Cardiac septum (tissue), 1 donor: ENCODE measurements at regions not wholly inside any gene's neighbourhood (a gene's known extent, or its start where the extent isn't known, plus 50 kb on each side); places are given as distances from the start of the nearest gene placed in this dataset.

Source experiments
- DNase-seq: peaks from one replicate; pipeline ENCODE4 v3.0.0-alpha.2; 2020; ENCODE audit warnings: low spot score
- intact Hi-C: fragments of 100-400 bp; cut with DNase I; formaldehyde crosslinking; loops from one replicate; pipeline ENCODE4 v1.14.0; 2022
- donor health status: DM: no; HTN: no; CAD: no.

DNA sequence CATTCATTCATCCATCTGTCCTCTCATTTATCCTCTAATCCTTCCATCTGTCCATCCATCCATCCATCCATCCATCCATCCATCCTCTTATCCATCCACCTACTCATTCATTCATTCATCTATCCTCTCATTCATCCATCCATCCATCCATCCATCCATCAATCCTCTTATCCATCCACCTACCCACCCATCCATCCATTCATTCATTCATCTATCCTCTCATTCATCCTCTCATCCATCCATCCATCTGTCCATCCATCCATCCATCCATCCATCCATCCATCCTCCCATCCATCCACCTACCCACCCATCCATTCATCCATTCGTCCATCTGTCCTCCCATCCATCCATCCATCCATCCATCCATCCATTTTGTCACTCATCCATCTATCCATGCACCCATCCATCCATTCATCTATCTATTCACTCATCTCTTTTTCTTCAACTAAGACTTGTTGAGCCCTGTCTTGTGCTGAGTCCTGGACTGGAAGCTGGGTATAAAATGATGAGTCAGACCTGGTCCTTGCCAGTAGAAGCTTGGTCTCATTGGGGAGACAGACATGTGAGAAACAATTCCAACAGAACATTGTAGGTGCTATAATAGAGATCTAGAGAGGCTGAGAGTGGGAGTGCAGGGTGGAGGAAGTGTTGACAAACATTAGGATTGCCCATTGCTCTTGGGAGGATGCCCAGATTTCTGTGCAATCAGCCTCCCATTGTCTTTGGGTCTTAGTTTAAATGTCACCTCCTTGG is 55.0 kb upstream of the IER5L start:
- DNase-seq = no peak
- intact Hi-C loops = no loop called here

DNA sequence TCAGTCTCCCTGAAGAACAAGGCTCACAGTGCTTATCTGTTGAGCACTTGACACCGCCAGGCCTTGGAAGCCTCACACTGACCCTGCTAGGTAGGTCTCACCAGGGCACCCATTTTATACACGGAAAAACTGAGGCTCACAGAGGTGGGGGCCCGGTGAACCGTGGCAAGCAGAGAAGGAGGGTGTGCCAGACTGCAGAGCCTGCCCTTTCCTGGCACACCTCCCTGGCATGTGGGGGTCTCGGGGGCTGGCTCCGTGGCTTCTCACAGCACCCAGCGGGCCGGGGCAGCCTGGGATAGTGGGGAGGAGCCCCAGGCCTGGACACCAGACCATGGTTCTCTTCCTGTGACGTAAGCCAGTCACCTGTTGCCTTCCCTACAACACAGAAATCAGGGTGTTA is 53.7 kb upstream of the IER5L start:
- intact Hi-C loops = no loop called here
- no peak for DNase-seq

GRCh38 chr9:129231022-129231739 is 53.1 kb upstream of the IER5L start:
- intact Hi-C loops = no loop called here
- no peak for DNase-seq

- DNase-seq = no peak
- intact Hi-C loops = no loop called here
Measured at GRCh38 chr9:129230302-129230701, 52.2 kb upstream of the IER5L start.
